ENCODE measurements at regions not wholly inside any gene's neighbourhood (a gene's known extent, or its start where the extent isn't known, plus 50 kb on each side); places are given as distances from the start of the nearest gene placed in this dataset.

- no peak for DNase-seq
Observed at GRCh38 chr20:50381075-50381732, 129.0 kb upstream of the PTPN1 start.

GRCh38 chr20:50381771-50382593 lies 128.2 kb upstream of the PTPN1 start:
- peak; percentile 8 for DNase-seq

- DNase-seq, result peak; percentile 39
Observed at GRCh38 chr20:50385733-50386640, 124.2 kb upstream of the PTPN1 start.

- no peak for DNase-seq
Observed at GRCh38 chr20:50386641-50386960, 123.6 kb upstream of the PTPN1 start.

GRCh38 chr20:50387218-50387995 lies 122.8 kb upstream of the PTPN1 start:
- DNase-seq, result no peak

- no peak for DNase-seq
Observed at GRCh38 chr20:50387996-50388332, 122.2 kb upstream of the PTPN1 start.

- no peak for DNase-seq
Observed at GRCh38 chr20:50388733-50389437, 121.3 kb upstream of the PTPN1 start.

- no peak for DNase-seq
Observed at GRCh38 chr20:50389438-50389807, 120.8 kb upstream of the PTPN1 start.

GRCh38 chr20:50389808-50390684 lies 120.1 kb upstream of the PTPN1 start:
- DNase-seq, result no peak

- DNase-seq, result no peak
Observed at GRCh38 chr20:50390685-50391443, 119.3 kb upstream of the PTPN1 start.

GRCh38 chr20:50391444-50392137 lies 118.6 kb upstream of the PTPN1 start:
- DNase-seq, result no peak

- DNase-seq, result peak; percentile 8
Observed at GRCh38 chr20:50392138-50392866, 117.9 kb upstream of the PTPN1 start.

- DNase-seq, result no peak
Observed at GRCh38 chr20:50393242-50393641, 116.9 kb upstream of the PTPN1 start.

GRCh38 chr20:50393990-50394561 lies 116.1 kb upstream of the PTPN1 start:
- no peak for DNase-seq

- DNase-seq, result no peak
Observed at GRCh38 chr20:50394569-50394968, 115.6 kb upstream of the PTPN1 start.

GRCh38 chr20:50395251-50395729 lies 114.9 kb upstream of the PTPN1 start:
- no peak for DNase-seq

- DNase-seq, result no peak
Observed at GRCh38 chr20:50395914-50396488, 114.2 kb upstream of the PTPN1 start.

- DNase-seq, result no peak
Observed at GRCh38 chr20:50396623-50397022, 113.6 kb upstream of the PTPN1 start.

Measured in activated naive CD4-positive, alpha-beta T cell treated with Interleukin-2 at 50 U/mL for 16 hours (primary cell).